Loucy (cell line): ENCODE measurements at regions not wholly inside any gene's neighbourhood (a gene's known extent, or its start where the extent isn't known, plus 50 kb on each side); places are given as distances from the start of the nearest gene placed in this dataset.

ENCODE experiments used
- CTCF ChIP-seq: fragments of 200-600 bp; sonication (generic); conservative IDR thresholded peaks from 2 replicates; pipeline ENCODE4 v1.5.1; 2014; ENCODE audit warnings: mild to moderate bottlenecking, antibody characterized with exemption, low read length
- EZH2phosphoT487 ChIP-seq: fragments of 200-600 bp; IDR thresholded peaks from 2 replicates; pipeline ENCODE4 v1.6.1; 2018; ENCODE audit warnings: antibody characterized with exemption, mild to moderate bottlenecking, moderate library complexity, borderline replicate concordance

GRCh38 chr20:53878262-53879047 is 191.9 kb downstream of the BCAS1 start:
- TF ChIP-seq CTCF: no peak
- no peak for TF ChIP-seq EZH2phosphoT487
